ENCODE measurements at regions not wholly inside any gene's neighbourhood (a gene's known extent, or its start where the extent isn't known, plus 50 kb on each side); places are given as distances from the start of the nearest gene placed in this dataset.
A peak's percentile ranks its signal among the peaks of the same experiment; 100 is the strongest.

GRCh38 chr14:22468830-22469229 is 120.2 kb downstream of the DAD1 start:
- in situ Hi-C loops (cut with HindIII; ENCODE audit: low sequenced_read_pairs), result no loop called here
- no peak for DNase-seq (ENCODE audit: low read depth, low spot score)

DNA sequence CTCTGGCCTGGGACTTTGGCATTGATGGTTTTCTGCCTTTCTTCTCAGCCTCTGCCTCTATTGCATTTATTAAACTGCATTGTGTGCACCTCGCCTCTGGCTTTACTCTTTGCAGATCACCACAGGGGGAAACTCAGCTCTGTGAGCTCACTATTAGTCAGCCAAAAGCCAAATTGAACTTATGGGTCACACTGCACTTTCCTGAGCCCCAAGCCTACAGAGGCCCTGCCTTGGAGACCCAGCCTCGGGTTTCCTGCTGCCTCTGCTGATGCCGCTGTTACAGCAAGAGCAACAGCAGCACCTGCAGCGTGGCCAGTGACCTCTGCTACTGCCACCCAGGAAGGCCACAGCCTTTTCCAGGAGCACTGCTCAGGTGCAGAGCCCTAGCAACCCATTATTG is 122.5 kb downstream of the DAD1 start:
- no peak for TF ChIP-seq CTCF (IDR thresholded peaks at IDR 0.05; ENCODE audit: low read depth, low read length)
- H3K4me3 ChIP-seq (ENCODE audit: low read depth, low read length), result no peak overlapping the region
- peak; percentile 74 for DNase-seq (ENCODE audit: low read depth, low spot score)
- in situ Hi-C loops (cut with HindIII; ENCODE audit: low sequenced_read_pairs), result no loop called here

More at GRCh38 chr14:22468830-22469229, 120.2 kb downstream of the DAD1 start:
- TF ChIP-seq CTCF (IDR thresholded peaks at IDR 0.05; ENCODE audit: low read depth, low read length), result no peak
- H3K4me3 ChIP-seq (ENCODE audit: low read depth, low read length), result no peak overlapping the region

- in situ Hi-C loops (cut with HindIII; ENCODE audit: low sequenced_read_pairs), result no loop called here
- no peak for TF ChIP-seq CTCF (IDR thresholded peaks at IDR 0.05; ENCODE audit: low read depth, low read length)
- no peak overlapping the region for H3K4me3 ChIP-seq (ENCODE audit: low read depth, low read length)
- DNase-seq (ENCODE audit: low read depth, low spot score), result peak; percentile 41
These were observed 123.7 kb downstream of the DAD1 start for GRCh38 chr14:22465201-22465840.

- H3K4me3 ChIP-seq (ENCODE audit: low read depth, low read length), result no peak overlapping the region
- in situ Hi-C loops (cut with HindIII; ENCODE audit: low sequenced_read_pairs), result no loop called here
- TF ChIP-seq CTCF (IDR thresholded peaks at IDR 0.05; ENCODE audit: low read depth, low read length), result no peak
- DNase-seq (ENCODE audit: low read depth, low spot score), result no peak
These were observed 124.4 kb downstream of the DAD1 start for GRCh38 chr14:22464422-22465142.

GRCh38 chr14:22463763-22464173 is 125.3 kb downstream of the DAD1 start:
- in situ Hi-C loops (cut with HindIII; ENCODE audit: low sequenced_read_pairs), result no loop called here
- DNase-seq (ENCODE audit: low read depth, low spot score), result no peak
- no peak for TF ChIP-seq CTCF (IDR thresholded peaks at IDR 0.05; ENCODE audit: low read depth, low read length)
- no peak overlapping the region for H3K4me3 ChIP-seq (ENCODE audit: low read depth, low read length)

- no peak for DNase-seq (ENCODE audit: low read depth, low spot score)
- in situ Hi-C loops (cut with HindIII; ENCODE audit: low sequenced_read_pairs), result no loop called here
- H3K4me3 ChIP-seq (ENCODE audit: low read depth, low read length), result no peak overlapping the region
- no peak for TF ChIP-seq CTCF (IDR thresholded peaks at IDR 0.05; ENCODE audit: low read depth, low read length)
These were observed 126.1 kb downstream of the DAD1 start for GRCh38 chr14:22462923-22463322.

Data from astrocyte of the spinal cord (primary cell).